ENCODE measurements at regions not wholly inside any gene's neighbourhood (a gene's known extent, or its start where the extent isn't known, plus 50 kb on each side); places are given as distances from the start of the nearest gene placed in this dataset.

GRCh38 chr2:129728035-129728972 is 251.2 kb upstream of the RAB6C start:
- Histone ChIP-seq H3K36me3 (ENCODE audit: low read length) (no peaks in the 10 kb centered on the region), H3F3A (ENCODE audit: insufficient read depth) (no peaks in the 10 kb centered on the region), H3K27ac (ENCODE audit: low read depth, low read length) (no peak overlapping the region), H2AFZ (ENCODE audit: low read depth, low read length, severe bottlenecking) (no peak overlapping the region), H3K27me3 (ENCODE audit: low read length) (no peaks in the 10 kb centered on the region), H3K9me3 (ENCODE audit: insufficient read depth, low read length) (no peaks in the 10 kb centered on the region), H3K9me2 (replicated peaks; ENCODE audit: insufficient read depth, low read length) (no peaks in the 10 kb centered on the region), H3K4me2 (ENCODE audit: low read depth, low read length, poor library complexity, severe bottlenecking) (no peak overlapping the region), H4K20me1 (ENCODE audit: low read depth, low read length) (no peaks in the 10 kb centered on the region), H3K4me3 (ENCODE audit: insufficient read depth, low read length, poor library complexity, severe bottlenecking) (no peak overlapping the region), H3K79me2 (ENCODE audit: insufficient read depth, low read length) (no peaks in the 10 kb centered on the region), H3K9ac (ENCODE audit: low read length) (no peak overlapping the region)
- TF ChIP-seq EZH2phosphoT487 (conservative IDR thresholded peaks at IDR 0.05; ENCODE audit: low read length) (no peak), CTCF (IDR thresholded peaks at IDR 0.05; ENCODE audit: insufficient read depth, low read length, poor library complexity, severe bottlenecking) (no peak)

GRCh38 chr2:129729011-129729410 is 250.5 kb upstream of the RAB6C start:
- Histone ChIP-seq H3K9me2 (replicated peaks; ENCODE audit: insufficient read depth, low read length) (no peaks in the 10 kb centered on the region), H3K79me2 (ENCODE audit: insufficient read depth, low read length) (no peaks in the 10 kb centered on the region), H3F3A (ENCODE audit: insufficient read depth) (no peaks in the 10 kb centered on the region), H2AFZ (ENCODE audit: low read depth, low read length, severe bottlenecking) (no peak overlapping the region), H4K20me1 (ENCODE audit: low read depth, low read length) (no peaks in the 10 kb centered on the region), H3K27ac (ENCODE audit: low read depth, low read length) (no peak overlapping the region), H3K4me2 (ENCODE audit: low read depth, low read length, poor library complexity, severe bottlenecking) (no peak overlapping the region), H3K9ac (ENCODE audit: low read length) (no peak overlapping the region), H3K9me3 (ENCODE audit: insufficient read depth, low read length) (no peaks in the 10 kb centered on the region), H3K4me3 (ENCODE audit: insufficient read depth, low read length, poor library complexity, severe bottlenecking) (no peak overlapping the region), H3K27me3 (ENCODE audit: low read length) (no peaks in the 10 kb centered on the region), H3K36me3 (ENCODE audit: low read length) (no peaks in the 10 kb centered on the region)
- TF ChIP-seq CTCF (IDR thresholded peaks at IDR 0.05; ENCODE audit: insufficient read depth, low read length, poor library complexity, severe bottlenecking), result no peak
- no peak for TF ChIP-seq EZH2phosphoT487 (conservative IDR thresholded peaks at IDR 0.05; ENCODE audit: low read length)

- Histone ChIP-seq H3K4me2 (ENCODE audit: low read depth, low read length, poor library complexity, severe bottlenecking) (no peak overlapping the region), H3K36me3 (ENCODE audit: low read length) (no peaks in the 10 kb centered on the region), H3K9ac (ENCODE audit: low read length) (no peak overlapping the region), H3K9me2 (replicated peaks; ENCODE audit: insufficient read depth, low read length) (no peaks in the 10 kb centered on the region), H3K27me3 (ENCODE audit: low read length) (no peaks in the 10 kb centered on the region), H3K79me2 (ENCODE audit: insufficient read depth, low read length) (no peaks in the 10 kb centered on the region), H3K27ac (ENCODE audit: low read depth, low read length) (no peak overlapping the region), H4K20me1 (ENCODE audit: low read depth, low read length) (no peaks in the 10 kb centered on the region), H3K4me3 (ENCODE audit: insufficient read depth, low read length, poor library complexity, severe bottlenecking) (no peak overlapping the region), H2AFZ (ENCODE audit: low read depth, low read length, severe bottlenecking) (no peak overlapping the region), H3F3A (ENCODE audit: insufficient read depth) (no peaks in the 10 kb centered on the region), H3K9me3 (ENCODE audit: insufficient read depth, low read length) (no peaks in the 10 kb centered on the region)
- TF ChIP-seq CTCF (IDR thresholded peaks at IDR 0.05; ENCODE audit: insufficient read depth, low read length, poor library complexity, severe bottlenecking), result no peak
Observed at GRCh38 chr2:129729646-129730045, 249.8 kb upstream of the RAB6C start.
